ENCODE measurements at regions not wholly inside any gene's neighbourhood (a gene's known extent, or its start where the extent isn't known, plus 50 kb on each side); places are given as distances from the start of the nearest gene placed in this dataset.

- TF ChIP-seq TAF1 (IDR thresholded peaks at IDR 0.05; ENCODE audit: borderline replicate concordance, insufficient read depth, low read length): no peak
- no peak for TF ChIP-seq POLR2AphosphoS5 (IDR thresholded peaks at IDR 0.05; ENCODE audit: low read depth, low read length)
- no peak for TF ChIP-seq SIN3A (IDR thresholded peaks at IDR 0.05; ENCODE audit: borderline replicate concordance, insufficient read depth, low read length)
- TF ChIP-seq REST (IDR thresholded peaks at IDR 0.05; ENCODE audit: insufficient read depth in 1 of 2, low read depth in 2 of 2, low read length in 2 of 2): no peak
Measured at GRCh38 chr16:61587526-61587925, 448.7 kb downstream of the CDH8 start.

Data from PFSK-1 (cell line).